Smooth muscle cell (in vitro differentiated cells): ENCODE measurements at regions not wholly inside any gene's neighbourhood (a gene's known extent, or its start where the extent isn't known, plus 50 kb on each side); places are given as distances from the start of the nearest gene placed in this dataset.
A peak's percentile ranks its signal among the peaks of the same experiment; 100 is the strongest.

Experiments used
- DNase-seq: peaks from one replicate; lab custom pipeline; 2025; ENCODE audit not compliant: unreplicated experiment; lab: John Stamatoyannopoulos, UW
- H2AFZ ChIP-seq: fragments of 200-600 bp; sonication (generic); 2 replicates; pipeline ENCODE4 v1.6.0; 2016; ENCODE audit warnings: antibody characterized with exemption, low read depth, mild to moderate bottlenecking
- H3F3A ChIP-seq: fragments of 200-600 bp; sonication (generic); 2 replicates; pipeline ENCODE4 v1.6.0; 2017; ENCODE audit warnings: antibody characterized with exemption, low read depth
- H3K27ac ChIP-seq: fragments of 200-600 bp; sonication (generic); 2 replicates; pipeline ENCODE4 v1.5.1; 2016; ENCODE audit warnings: low read depth, mild to moderate bottlenecking
- H3K27me3 ChIP-seq: fragments of 200-600 bp; sonication (generic); 2 replicates; pipeline ENCODE4 v1.6.1; 2016; ENCODE audit warnings: low read depth, mild to moderate bottlenecking
- H3K36me3 ChIP-seq: fragments of 200-600 bp; sonication (generic); 2 replicates; pipeline ENCODE4 v1.5.1; 2016; ENCODE audit warnings: low read depth
- H3K4me1 ChIP-seq: fragments of 200-600 bp; sonication (generic); 2 replicates; pipeline ENCODE4 v1.5.1; 2016; ENCODE audit warnings: low read depth
- H3K4me2 ChIP-seq: fragments of 200-600 bp; sonication (generic); 2 replicates; pipeline ENCODE4 v1.6.0; 2016; ENCODE audit warnings: mild to moderate bottlenecking
- H3K4me3 ChIP-seq: fragments of 200-600 bp; sonication (generic); 2 replicates; pipeline ENCODE4 v1.5.1; 2016; ENCODE audit warnings: mild to moderate bottlenecking
- H3K79me2 ChIP-seq: fragments of 200-600 bp; sonication (generic); 2 replicates; pipeline ENCODE4 v1.6.0; 2016; ENCODE audit warnings: low read depth, mild to moderate bottlenecking
- H3K9ac ChIP-seq: fragments of 200-600 bp; sonication (generic); 2 replicates; pipeline ENCODE4 v1.6.0; 2016; ENCODE audit warnings: low read depth
- H3K9me3 ChIP-seq: fragments of 200-600 bp; sonication (generic); replicated peaks from 2 replicates; pipeline ENCODE4 v1.5.1; 2016; ENCODE audit warnings: low read depth
- H4K20me1 ChIP-seq: fragments of 200-600 bp; sonication (generic); 2 replicates; pipeline ENCODE4 v1.6.0; 2016; ENCODE audit warnings: low read depth
- WGBS: methylation state at CpG from one replicate; pipeline ENCODE4 v1.1.7; 2016; ENCODE audit warnings: low lambda C conversion rate; 5-methylcytosine and 5-hydroxymethylcytosine counted together
- TF ChIP-seq, protein P1 (sequence below): fragments of 200-600 bp; sonication (generic); IDR thresholded peaks from 2 replicates; pipeline ENCODE4 v1.5.1; 2017; ENCODE audit warnings: borderline replicate concordance, mild to moderate bottlenecking, antibody characterized with exemption; ENCODE audit not compliant: insufficient read depth, poor library complexity, severe bottlenecking

DNA sequence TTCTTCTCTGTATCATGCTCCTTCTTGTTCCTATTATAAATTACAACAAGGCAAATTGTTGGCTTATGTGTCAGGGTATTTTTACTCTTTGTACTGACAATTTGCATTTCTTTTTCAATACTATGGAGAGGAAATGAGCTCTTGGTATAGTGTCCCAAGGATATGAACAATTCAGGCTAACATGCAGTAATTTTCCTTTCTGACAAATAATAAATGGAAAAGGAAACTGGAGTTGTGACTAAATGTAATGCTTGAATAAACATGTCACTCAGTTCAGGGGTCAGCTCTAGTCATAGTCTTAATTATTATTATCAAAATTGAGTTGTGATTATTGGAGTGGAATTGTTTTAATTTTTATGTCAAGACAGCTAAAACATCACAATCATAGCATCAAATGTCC lies 256.0 kb upstream of the ZPLD1 start:
- TF ChIP-seq, protein P1, sequence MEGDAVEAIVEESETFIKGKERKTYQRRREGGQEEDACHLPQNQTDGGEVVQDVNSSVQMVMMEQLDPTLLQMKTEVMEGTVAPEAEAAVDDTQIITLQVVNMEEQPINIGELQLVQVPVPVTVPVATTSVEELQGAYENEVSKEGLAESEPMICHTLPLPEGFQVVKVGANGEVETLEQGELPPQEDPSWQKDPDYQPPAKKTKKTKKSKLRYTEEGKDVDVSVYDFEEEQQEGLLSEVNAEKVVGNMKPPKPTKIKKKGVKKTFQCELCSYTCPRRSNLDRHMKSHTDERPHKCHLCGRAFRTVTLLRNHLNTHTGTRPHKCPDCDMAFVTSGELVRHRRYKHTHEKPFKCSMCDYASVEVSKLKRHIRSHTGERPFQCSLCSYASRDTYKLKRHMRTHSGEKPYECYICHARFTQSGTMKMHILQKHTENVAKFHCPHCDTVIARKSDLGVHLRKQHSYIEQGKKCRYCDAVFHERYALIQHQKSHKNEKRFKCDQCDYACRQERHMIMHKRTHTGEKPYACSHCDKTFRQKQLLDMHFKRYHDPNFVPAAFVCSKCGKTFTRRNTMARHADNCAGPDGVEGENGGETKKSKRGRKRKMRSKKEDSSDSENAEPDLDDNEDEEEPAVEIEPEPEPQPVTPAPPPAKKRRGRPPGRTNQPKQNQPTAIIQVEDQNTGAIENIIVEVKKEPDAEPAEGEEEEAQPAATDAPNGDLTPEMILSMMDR, result no peak
- Histone ChIP-seq H3K27me3 (no peaks in the 10 kb centered on the region), H3K4me3 (no peak overlapping the region), H2AFZ (no peak overlapping the region), H3K4me2 (peak overlapping the region; percentile 74), H3K9ac (peak overlapping the region; percentile 63), H3K79me2 (no peaks in the 10 kb centered on the region), H3K9me3 (no peaks in the 10 kb centered on the region), H3K27ac (peak overlapping the region; percentile 94), H3F3A (peaks cover 20% of the 10 kb centered on the region), H3K4me1 (peaks cover 32% of the 10 kb centered on the region), H4K20me1 (no peaks in the 10 kb centered on the region), H3K36me3 (no peaks in the 10 kb centered on the region)
- no peak for DNase-seq

DNA sequence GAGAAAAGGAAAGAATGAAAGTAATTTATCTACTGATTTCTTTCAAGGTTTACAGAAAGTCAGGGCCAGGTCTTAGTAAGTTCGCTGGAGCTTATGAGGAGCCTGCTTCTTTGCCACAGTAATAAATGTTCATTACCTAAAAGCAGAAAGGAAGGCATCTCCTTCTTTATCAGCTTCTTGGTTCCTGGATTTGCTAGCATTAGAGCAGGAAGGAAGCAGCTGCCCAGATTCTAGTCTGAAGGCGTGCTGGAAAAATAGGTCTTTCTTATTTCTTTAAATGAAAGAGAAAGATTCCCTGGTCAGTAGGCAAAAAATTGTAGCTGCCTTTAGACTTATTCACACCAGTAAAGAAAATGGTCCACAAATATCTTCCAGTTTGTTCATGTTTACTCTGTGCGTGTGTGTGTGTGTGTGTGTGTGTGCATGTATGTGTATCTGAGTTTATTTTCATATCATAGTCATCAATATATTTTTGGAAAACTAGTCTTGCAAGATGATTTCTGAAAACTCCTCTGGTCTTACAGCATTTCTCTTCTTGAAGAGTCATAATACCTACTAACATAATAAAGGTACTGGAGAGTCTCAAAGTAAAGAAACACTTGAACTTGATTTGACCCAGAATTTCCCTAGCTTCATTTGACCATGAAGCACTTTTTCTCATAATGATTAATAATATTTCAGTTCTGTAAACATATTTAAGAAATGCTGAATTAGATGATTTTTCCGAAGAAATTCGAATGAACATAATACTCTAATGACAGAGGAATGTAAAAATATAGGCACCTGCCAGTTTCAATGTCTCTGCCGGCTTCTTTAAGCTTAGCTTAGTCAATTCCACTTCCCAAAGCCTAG lies 255.3 kb upstream of the ZPLD1 start:
- Histone ChIP-seq H4K20me1 (no peaks in the 10 kb centered on the region), H3K9me3 (no peaks in the 10 kb centered on the region), H3K36me3 (no peaks in the 10 kb centered on the region), H3K9ac (peak overlapping the region; percentile 63), H3K4me2 (peak overlapping the region; percentile 74), H3K79me2 (no peaks in the 10 kb centered on the region), H3K27ac (peak overlapping the region; percentile 94), H3K4me3 (peak overlapping the region; percentile 8), H2AFZ (peak overlapping the region; percentile 37), H3K4me1 (peaks cover 34% of the 10 kb centered on the region), H3K27me3 (no peaks in the 10 kb centered on the region), H3F3A (peaks cover 20% of the 10 kb centered on the region)
- DNase-seq, result no peak
- WGBS, result 40% methylated on average over 6 of the region's 6 CpGs
- TF ChIP-seq, protein P1, result no peak

DNA sequence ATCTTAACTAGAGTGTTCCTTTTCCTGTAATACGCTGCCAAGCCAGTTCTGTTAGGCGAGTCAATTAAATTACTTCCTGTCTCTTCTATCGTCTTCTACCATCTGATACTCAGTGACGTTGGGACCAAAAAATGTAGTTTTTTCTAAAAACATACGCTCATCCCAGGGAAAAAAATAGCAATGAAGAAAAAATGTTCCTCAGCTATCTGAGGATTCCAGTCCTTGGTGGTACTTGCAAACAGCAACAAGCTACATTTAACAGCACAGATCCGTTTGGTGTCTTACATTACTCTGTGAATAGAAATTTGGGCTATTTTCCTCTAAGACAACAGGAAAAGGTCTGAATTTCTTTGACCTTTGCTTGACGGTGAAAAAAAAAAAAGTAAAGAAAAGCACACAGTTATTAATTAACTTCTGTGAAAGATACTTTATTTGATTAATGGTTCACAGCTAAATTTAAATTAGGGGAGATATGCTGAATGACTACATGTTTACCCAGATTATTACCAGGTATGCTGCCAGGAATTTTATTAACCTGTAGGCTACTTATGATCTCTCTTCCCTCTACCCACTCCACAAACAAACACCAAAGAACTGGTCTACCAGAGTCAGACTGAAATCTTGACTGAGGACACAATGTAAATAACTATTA lies 254.4 kb upstream of the ZPLD1 start:
- H3K79me2 ChIP-seq, result no peaks in the 10 kb centered on the region
- H3K4me3 ChIP-seq, result peak overlapping the region; percentile 8
- TF ChIP-seq, protein P1, result no peak
- no peaks in the 10 kb centered on the region for H3K27me3 ChIP-seq
- DNase-seq, result no peak
- peak overlapping the region; percentile 74 for H3K4me2 ChIP-seq
- H3K9me3 ChIP-seq, result no peaks in the 10 kb centered on the region
- peaks cover 34% of the 10 kb centered on the region for H3K4me1 ChIP-seq
- no peaks in the 10 kb centered on the region for H4K20me1 ChIP-seq
- peak overlapping the region; percentile 94 for H3K27ac ChIP-seq
- WGBS, result 15% methylated on average over 7 of the region's 7 CpGs
- peaks cover 20% of the 10 kb centered on the region for H3F3A ChIP-seq
- H3K36me3 ChIP-seq, result no peaks in the 10 kb centered on the region
- H2AFZ ChIP-seq, result peak overlapping the region; percentile 0
- H3K9ac ChIP-seq, result peak overlapping the region; percentile 63
